IMR-90 (cell line): ENCODE measurements at regions not wholly inside any gene's neighbourhood (a gene's known extent, or its start where the extent isn't known, plus 50 kb on each side); places are given as distances from the start of the nearest gene placed in this dataset.
A peak's percentile ranks its signal among the peaks of the same experiment; 100 is the strongest.

ENCODE experiments used
- ATAC-seq: fragments of 200-7000 bp; cut with Tn5 transposase; 2 replicates; pipeline ENCODE4 v1.9.1; 2020; ENCODE audit warnings: low read depth, mild to moderate bottlenecking, moderate library complexity
- BruUV-seq: library from RNA; stranded (reverse); fragments of 400-500 nt; replicated peaks from 2 replicates; lab custom pipeline; 2021; lab: Mats Ljungman, UMichigan
- CTCF ChIA-PET: fragments of 300-600 bp; formaldehyde crosslinking; extraction: SDS; loops from one replicate; lab custom pipeline; 2021; ENCODE audit warnings: antibody characterized with exemption; lab: Yijun Ruan, JAX
- POLR2A ChIA-PET: fragments of 300-600 bp; sonication (Branson Sonifier 250); formaldehyde crosslinking; loops from one replicate; lab custom pipeline; 2022; ENCODE audit warnings: antibody characterized with exemption; ENCODE audit not compliant: unreplicated experiment; lab: Charles Lee
- DNase-seq: peaks from one replicate; pipeline ENCODE4 v3.0.0; 2013
- H2AFZ ChIP-seq: replicated peaks from 2 replicates; pipeline ENCODE3; 2013; ENCODE audit warnings: low read length, mild to moderate bottlenecking; ENCODE audit not compliant: poor library complexity
- H2AK5ac ChIP-seq: 2 replicates; pipeline ENCODE4 v1.6.1; 2013; ENCODE audit warnings: low read depth, low read length, inconsistent platforms
- H2AK9ac ChIP-seq: replicated peaks from 2 replicates; pipeline ENCODE3; 2013; ENCODE audit warnings: mild to moderate bottlenecking, low read depth, low read length, moderate library complexity; ENCODE audit not compliant: poor library complexity
- H2BK120ac ChIP-seq: 2 replicates; pipeline ENCODE4 v1.6.1; 2013; ENCODE audit warnings: low read depth, low read length, inconsistent platforms
- H2BK15ac ChIP-seq: 3 replicates; pipeline ENCODE4 v1.6.1; 2013; ENCODE audit warnings: low read depth, low read length, inconsistent platforms
- H2BK20ac ChIP-seq: 2 replicates; pipeline ENCODE4 v1.6.1; 2013; ENCODE audit warnings: low read depth, mild to moderate bottlenecking, inconsistent platforms, low read length, moderate library complexity
- H2BK5ac ChIP-seq: 2 replicates; pipeline ENCODE4 v1.6.1; 2013; ENCODE audit warnings: mild to moderate bottlenecking, low read depth, low read length, inconsistent platforms; ENCODE audit not compliant: poor library complexity, severe bottlenecking
- H3K14ac ChIP-seq: replicated peaks from 2 replicates; pipeline ENCODE4 v1.6.1; 2013; ENCODE audit warnings: low read depth, low read length, inconsistent platforms
- H3K18ac ChIP-seq: 2 replicates; pipeline ENCODE4 v1.6.1; 2013; ENCODE audit warnings: low read depth, low read length, control low read depth
- H3K23ac ChIP-seq: 2 replicates; pipeline ENCODE4 v1.6.1; 2013; ENCODE audit warnings: low read depth, low read length, inconsistent platforms
- H3K27ac ChIP-seq: 2 replicates; pipeline ENCODE4 v1.5.1; 2013; ENCODE audit warnings: mild to moderate bottlenecking, control low read depth, low read length; ENCODE audit not compliant: insufficient read depth
- H3K27me3 ChIP-seq: 2 replicates; pipeline ENCODE4 v1.6.1; 2013; ENCODE audit warnings: low read length; ENCODE audit not compliant: control insufficient read depth, insufficient read depth
- H3K36me3 ChIP-seq: 2 replicates; pipeline ENCODE4 v1.6.1; 2013; ENCODE audit warnings: low read length, mixed read lengths; ENCODE audit not compliant: control insufficient read depth, insufficient read depth
- H3K4ac ChIP-seq: 2 replicates; pipeline ENCODE4 v1.6.1; 2013; ENCODE audit warnings: low read depth, low read length, inconsistent platforms
- H3K4me1 ChIP-seq: 2 replicates; pipeline ENCODE4 v1.6.1; 2013; ENCODE audit warnings: low read length, mixed read lengths; ENCODE audit not compliant: control insufficient read depth, insufficient read depth
- H3K4me2 ChIP-seq: 2 replicates; pipeline ENCODE4 v1.6.1; 2013; ENCODE audit warnings: low read depth, mild to moderate bottlenecking, control low read depth, low read length, moderate library complexity
- H3K4me3 ChIP-seq: 2 replicates; pipeline ENCODE4 v1.5.1; 2013; ENCODE audit warnings: low read depth, mild to moderate bottlenecking, control low read depth, low read length, moderate library complexity; ENCODE audit not compliant: insufficient read depth
- H3K56ac ChIP-seq: 2 replicates; pipeline ENCODE4 v1.6.1; 2013; ENCODE audit warnings: low read length, inconsistent platforms; ENCODE audit not compliant: insufficient read depth; ENCODE audit errors: extremely low read depth
- H3K79me1 ChIP-seq, 2 experiments: 2 replicates each; pipeline ENCODE4 v1.6.1; 2013; ENCODE audit warnings: low read length in 2 of 2, inconsistent platforms in 1 of 2, low read depth in 1 of 2
- H3K9ac ChIP-seq: 2 replicates; pipeline ENCODE4 v1.6.1; 2013; ENCODE audit warnings: low read depth, low read length, control low read depth
- H3K9me1 ChIP-seq: 2 replicates; pipeline ENCODE4 v1.6.1; 2013; ENCODE audit warnings: low read length, inconsistent platforms; ENCODE audit not compliant: insufficient read depth
- H3K9me3 ChIP-seq: 2 replicates; pipeline ENCODE4 v1.6.1; 2013; ENCODE audit warnings: low read length; ENCODE audit not compliant: control insufficient read depth, insufficient read depth
- H4K20me1 ChIP-seq: 2 replicates; pipeline ENCODE4 v1.6.1; 2013; ENCODE audit warnings: low read length, inconsistent platforms; ENCODE audit not compliant: insufficient read depth
- H4K5ac ChIP-seq: 2 replicates; pipeline ENCODE4 v1.6.1; 2013; ENCODE audit warnings: mild to moderate bottlenecking, low read depth, low read length, control low read depth
- H4K8ac ChIP-seq, 2 experiments: 2 replicates each; pipeline ENCODE4 v1.6.1; 2013; ENCODE audit warnings: low read depth in 2 of 2, low read length in 2 of 2, control low read depth in 1 of 2, inconsistent platforms in 1 of 2
- H4K91ac ChIP-seq: 2 replicates; pipeline ENCODE4 v1.6.1; 2013; ENCODE audit warnings: low read depth, low read length, inconsistent platforms; ENCODE audit not compliant: insufficient read depth
- BHLHE40 ChIP-seq: fragments of 150-350 bp; IDR thresholded peaks from 2 replicates; pipeline ENCODE4 v1.6.1; 2016; ENCODE audit warnings: mild to moderate bottlenecking, low read depth, low read length
- CHD1 ChIP-seq: IDR thresholded peaks from 2 replicates; pipeline ENCODE4 v1.6.1; 2012; ENCODE audit warnings: low read depth, low read length, improper control_type of control experiment
- MAZ ChIP-seq: IDR thresholded peaks from 2 replicates; pipeline ENCODE4 v1.6.1; 2012; ENCODE audit warnings: low read depth, mild to moderate bottlenecking, low read length, improper control_type of control experiment, moderate library complexity, borderline replicate concordance
- MXI1 ChIP-seq: IDR thresholded peaks from 2 replicates; pipeline ENCODE4 v1.6.1; 2012; ENCODE audit warnings: low read depth, mild to moderate bottlenecking, low read length, moderate library complexity, borderline replicate concordance
- RFX5 ChIP-seq: IDR thresholded peaks from 2 replicates; pipeline ENCODE4 v1.8.0; 2012; ENCODE audit warnings: low read depth, mild to moderate bottlenecking, low read length, moderate library complexity
- USF2 ChIP-seq: fragments of 150-350 bp; IDR thresholded peaks from 2 replicates; pipeline ENCODE4 v1.6.1; 2017; ENCODE audit warnings: mild to moderate bottlenecking, antibody characterized with exemption, low read length, low read depth
- WGBS, 2 experiments: methylation state at CpG; one replicate each; pipeline versions ENCODE4 v1.1.5 to v1.1.7; 2013; ENCODE audit warnings: missing lambda C conversion rate in 2 of 2; ENCODE audit not compliant: insufficient read length in 1 of 2; ENCODE audit errors: extremely low coverage in 2 of 2; 5-methylcytosine and 5-hydroxymethylcytosine counted together
- dilution Hi-C: fragments of 300-500 bp; cut with HindIII; formaldehyde crosslinking; loops from one replicate; pipeline ENCODE4 v1.14.3; 2018; ENCODE audit warnings: low sequenced_read_pairs; ENCODE audit not compliant: unreplicated experiment
- in situ Hi-C: fragments of 300-500 bp; cut with MboI; formaldehyde crosslinking; loops from 3 replicates; pipeline ENCODE4 v1.14.3; 2019; ENCODE audit warnings: low sequenced_read_pairs, inconsistent platforms, mixed read lengths
- intact Hi-C: fragments of 100-400 bp; cut with micrococcal nuclease; formaldehyde crosslinking; loops from 2 replicates; pipeline ENCODE4 v1.10.0; 2022
- TF ChIP-seq, protein P1 (sequence below): fragments of 150-350 bp; IDR thresholded peaks from 2 replicates; pipeline ENCODE4 v1.6.1; 2016; ENCODE audit warnings: low read depth, mild to moderate bottlenecking, low read length, moderate library complexity, borderline replicate concordance

GRCh38 chr12:113665457-113665856 lies 193.8 kb upstream of the LHX5 start:
- Histone ChIP-seq H3K18ac (no peak overlapping the region), H2BK20ac (no peak overlapping the region), H3K36me3 (no peaks in the 10 kb centered on the region), H3K4me3 (no peak overlapping the region), H3K27me3 (peaks cover 16% of the 10 kb centered on the region), H2BK15ac (no peak overlapping the region), H2AK9ac (no peak overlapping the region), H4K20me1 (no peaks in the 10 kb centered on the region), H3K56ac (no peak overlapping the region), H4K91ac (no peak overlapping the region), H2AK5ac (no peak overlapping the region), H3K4me1 (no peaks in the 10 kb centered on the region), H4K5ac (no peak overlapping the region), H2BK5ac (peak overlapping the region; percentile 66), H2AFZ (no peak overlapping the region), H3K9me1 (0 out of 2 replicates have a peak, but pooled peaks cover 4% of the 10 kb centered on the region), H4K8ac (no peak overlapping the region), H3K14ac (no peak overlapping the region), H3K79me1 (no peaks in the 10 kb centered on the region), H2BK120ac (no peak overlapping the region), H3K9ac (no peak overlapping the region), H3K27ac (no peak overlapping the region), H3K9me3 (no peaks in the 10 kb centered on the region), H3K4ac (no peak overlapping the region), H3K23ac (no peak overlapping the region), H3K4me2 (no peak overlapping the region)
- ChIA-PET CTCF (interaction anchor here (0.5 kb wide), 1 partner anchor 569 kb away, joined by 8 read pairs; no protein-coding TSS in a partner anchor), POLR2A (no interaction called here)
- in situ Hi-C loops, result no loop called here
- BruUV-seq, result no TSS peak
- TF ChIP-seq CHD1, result no peak
- TF ChIP-seq, protein P1, sequence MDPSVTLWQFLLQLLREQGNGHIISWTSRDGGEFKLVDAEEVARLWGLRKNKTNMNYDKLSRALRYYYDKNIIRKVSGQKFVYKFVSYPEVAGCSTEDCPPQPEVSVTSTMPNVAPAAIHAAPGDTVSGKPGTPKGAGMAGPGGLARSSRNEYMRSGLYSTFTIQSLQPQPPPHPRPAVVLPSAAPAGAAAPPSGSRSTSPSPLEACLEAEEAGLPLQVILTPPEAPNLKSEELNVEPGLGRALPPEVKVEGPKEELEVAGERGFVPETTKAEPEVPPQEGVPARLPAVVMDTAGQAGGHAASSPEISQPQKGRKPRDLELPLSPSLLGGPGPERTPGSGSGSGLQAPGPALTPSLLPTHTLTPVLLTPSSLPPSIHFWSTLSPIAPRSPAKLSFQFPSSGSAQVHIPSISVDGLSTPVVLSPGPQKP, result no peak
- TF ChIP-seq RFX5, result no peak
- no peak for TF ChIP-seq BHLHE40
- TF ChIP-seq MAZ, result no peak
- TF ChIP-seq MXI1, result no peak
- no peak for TF ChIP-seq USF2
- DNase-seq, result no peak
- intact Hi-C loops, result no loop called here
- dilution Hi-C loops, result no loop called here
- no peak for ATAC-seq
- 67 to 100% methylated on average over 2 to 3 of the region's 4 CpGs for WGBS, 2 experiments
